Neural crest cell (in vitro differentiated cells): ENCODE measurements at regions not wholly inside any gene's neighbourhood (a gene's known extent, or its start where the extent isn't known, plus 50 kb on each side); places are given as distances from the start of the nearest gene placed in this dataset.

ENCODE experiments used
- DNase-seq: peaks from one replicate; pipeline ENCODE4 v3.0.0; 2021; ENCODE audit warnings: low read depth, mixed read lengths, low spot score
- H3K27ac Mint-ChIP-seq: one replicate; pipeline ENCODE4 v1.8.0; 2021; ENCODE audit warnings: mild to moderate bottlenecking, mixed read lengths; ENCODE audit not compliant: unreplicated experiment
- H3K27me3 Mint-ChIP-seq: 2 replicates; pipeline ENCODE4 v1.8.0; 2021; ENCODE audit warnings: low read depth, mild to moderate bottlenecking, mixed read lengths
- H3K36me3 Mint-ChIP-seq: 2 replicates; pipeline ENCODE4 v1.8.0; 2021; ENCODE audit warnings: low read depth, mild to moderate bottlenecking, mixed read lengths
- H3K4me1 Mint-ChIP-seq: 2 replicates; pipeline ENCODE4 v1.8.0; 2021; ENCODE audit warnings: mixed read lengths
- H3K4me3 Mint-ChIP-seq: one replicate; pipeline ENCODE4 v1.8.0; 2021; ENCODE audit warnings: mild to moderate bottlenecking, mixed read lengths
- H3K9me3 Mint-ChIP-seq: 2 replicates; pipeline ENCODE4 v1.8.0; 2021; ENCODE audit warnings: mixed read lengths
- TF ChIP-seq, protein P1 (sequence below): fragments of 200-600 bp; sonication (generic); conservative IDR thresholded peaks from 2 replicates; pipeline ENCODE4 v1.5.0; 2021; ENCODE audit warnings: antibody characterized with exemption, mild to moderate bottlenecking

GRCh38 chr2:147204102-147204501 is 640.7 kb upstream of the ACVR2A start:
- Mint-ChIP-seq H3K27me3 (no peaks in the 10 kb centered on the region), H3K9me3 (peaks cover 11% of the 10 kb centered on the region), H3K27ac (no peak overlapping the region), H3K36me3 (peaks cover 5% of the 10 kb centered on the region), H3K4me1 (peaks cover 29% of the 10 kb centered on the region), H3K4me3 (no peak overlapping the region)
- DNase-seq, result no peak
- TF ChIP-seq, protein P1, sequence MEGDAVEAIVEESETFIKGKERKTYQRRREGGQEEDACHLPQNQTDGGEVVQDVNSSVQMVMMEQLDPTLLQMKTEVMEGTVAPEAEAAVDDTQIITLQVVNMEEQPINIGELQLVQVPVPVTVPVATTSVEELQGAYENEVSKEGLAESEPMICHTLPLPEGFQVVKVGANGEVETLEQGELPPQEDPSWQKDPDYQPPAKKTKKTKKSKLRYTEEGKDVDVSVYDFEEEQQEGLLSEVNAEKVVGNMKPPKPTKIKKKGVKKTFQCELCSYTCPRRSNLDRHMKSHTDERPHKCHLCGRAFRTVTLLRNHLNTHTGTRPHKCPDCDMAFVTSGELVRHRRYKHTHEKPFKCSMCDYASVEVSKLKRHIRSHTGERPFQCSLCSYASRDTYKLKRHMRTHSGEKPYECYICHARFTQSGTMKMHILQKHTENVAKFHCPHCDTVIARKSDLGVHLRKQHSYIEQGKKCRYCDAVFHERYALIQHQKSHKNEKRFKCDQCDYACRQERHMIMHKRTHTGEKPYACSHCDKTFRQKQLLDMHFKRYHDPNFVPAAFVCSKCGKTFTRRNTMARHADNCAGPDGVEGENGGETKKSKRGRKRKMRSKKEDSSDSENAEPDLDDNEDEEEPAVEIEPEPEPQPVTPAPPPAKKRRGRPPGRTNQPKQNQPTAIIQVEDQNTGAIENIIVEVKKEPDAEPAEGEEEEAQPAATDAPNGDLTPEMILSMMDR, result no peak

DNA sequence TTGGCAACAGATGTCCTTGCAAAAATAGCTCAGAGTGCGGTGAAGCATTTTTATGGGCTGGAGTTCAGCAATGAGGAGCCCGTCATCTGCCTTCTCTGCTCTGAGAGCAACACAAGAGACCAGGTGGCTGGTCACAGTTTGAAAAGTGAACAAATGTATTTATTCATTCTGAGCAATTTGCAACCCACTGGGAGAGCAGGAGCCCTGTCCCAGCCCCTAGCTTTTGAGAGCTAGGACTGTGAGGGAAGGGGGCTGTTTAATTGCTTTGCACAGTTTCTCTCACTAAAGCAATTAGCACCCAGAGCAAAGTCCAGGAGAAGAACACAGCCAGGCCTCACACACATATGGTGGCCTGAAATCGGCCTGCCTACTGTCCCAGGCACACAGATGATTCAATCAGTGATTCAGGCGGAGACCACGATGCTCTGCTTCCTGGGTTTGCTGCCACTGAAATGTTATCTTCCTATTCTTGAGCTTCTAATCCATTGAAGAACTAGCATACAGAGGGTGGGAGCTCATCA is 646.1 kb upstream of the ACVR2A start:
- Mint-ChIP-seq H3K4me3 (no peak overlapping the region), H3K27me3 (no peaks in the 10 kb centered on the region), H3K4me1 (peaks cover 48% of the 10 kb centered on the region), H3K36me3 (no peaks in the 10 kb centered on the region), H3K9me3 (no peaks in the 10 kb centered on the region), H3K27ac (peak overlapping the region; percentile 20)
- TF ChIP-seq, protein P1, result no peak
- no peak for DNase-seq

GRCh38 chr2:147197754-147198483 is 646.9 kb upstream of the ACVR2A start:
- Mint-ChIP-seq H3K27ac (no peak overlapping the region), H3K4me1 (peaks cover 46% of the 10 kb centered on the region), H3K9me3 (no peaks in the 10 kb centered on the region), H3K4me3 (no peak overlapping the region), H3K27me3 (no peaks in the 10 kb centered on the region), H3K36me3 (no peaks in the 10 kb centered on the region)
- TF ChIP-seq, protein P1, result no peak
- DNase-seq, result no peak

DNA sequence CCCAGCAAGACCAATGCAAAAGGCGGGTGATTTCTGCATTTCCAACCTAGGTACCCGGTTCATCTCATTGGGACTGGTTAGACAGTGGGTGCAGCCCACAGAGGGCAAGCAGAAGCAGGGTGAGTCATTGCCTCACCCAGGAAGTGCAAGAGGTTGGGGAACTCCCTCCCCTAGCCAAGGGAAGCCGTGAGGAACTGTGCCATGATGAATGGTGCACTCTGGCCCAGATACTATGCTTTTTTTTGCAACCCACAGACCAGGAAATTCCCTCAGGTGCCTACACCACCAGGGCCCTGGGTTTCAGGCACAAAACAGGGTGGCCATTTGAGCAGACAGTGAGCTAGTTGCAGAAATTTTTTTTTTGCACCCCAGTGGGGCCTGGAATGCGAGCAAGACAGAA is 662.6 kb upstream of the ACVR2A start:
- H3K27me3 Mint-ChIP-seq, result no peaks in the 10 kb centered on the region
- H3K4me3 Mint-ChIP-seq, result no peak overlapping the region
- H3K27ac Mint-ChIP-seq, result peak overlapping the region; percentile 40
- peaks cover 12% of the 10 kb centered on the region for H3K4me1 Mint-ChIP-seq
- H3K9me3 Mint-ChIP-seq, result peaks cover 32% of the 10 kb centered on the region
- DNase-seq, result no peak
- peaks cover 21% of the 10 kb centered on the region for H3K36me3 Mint-ChIP-seq
- TF ChIP-seq, protein P1, result no peak

GRCh38 chr2:147181351-147182029 is 663.3 kb upstream of the ACVR2A start:
- Mint-ChIP-seq H3K27ac (no peak overlapping the region), H3K9me3 (peaks cover 29% of the 10 kb centered on the region)

More at GRCh38 chr2:147181351-147182029, 663.3 kb upstream of the ACVR2A start:
- peaks cover 9% of the 10 kb centered on the region for H3K4me1 Mint-ChIP-seq
- H3K36me3 Mint-ChIP-seq, result peaks cover 21% of the 10 kb centered on the region
- DNase-seq, result no peak
- H3K27me3 Mint-ChIP-seq, result no peaks in the 10 kb centered on the region
- H3K4me3 Mint-ChIP-seq, result no peak overlapping the region
- TF ChIP-seq, protein P1, result no peak
